BJ (cell line): ENCODE measurements at regions not wholly inside any gene's neighbourhood (a gene's known extent, or its start where the extent isn't known, plus 50 kb on each side); places are given as distances from the start of the nearest gene placed in this dataset.
"Not testable (repeated sequence)": the region's sequence is repeated elsewhere in the genome, so short reads cannot be mapped to it uniquely, and the experiment has no call there.

Experiments used
- CTCF ChIA-PET: fragments of 350-600 bp; formaldehyde crosslinking; extraction: SDS; loops from one replicate; lab custom pipeline; 2021; ENCODE audit warnings: antibody characterized with exemption, inconsistent platforms; lab: Yijun Ruan, JAX
- POLR2A ChIA-PET: fragments of 300-600 bp; sonication (Branson Sonifier 250); formaldehyde crosslinking; extraction: SDS; loops from one replicate; lab custom pipeline; 2021; ENCODE audit warnings: antibody characterized with exemption; lab: Charles Lee
- DNase-seq: peaks from one replicate; pipeline ENCODE4 v3.0.0-alpha.2; 2011; ENCODE audit warnings: low read depth
- H3K27me3 ChIP-seq: 2 replicates; pipeline ENCODE4 v1.6.0; 2011; ENCODE audit warnings: low read length; ENCODE audit not compliant: control insufficient read depth, insufficient read depth
- H3K36me3 ChIP-seq: 2 replicates; pipeline ENCODE4 v1.5.1; 2011; ENCODE audit warnings: low read length; ENCODE audit not compliant: control insufficient read depth, insufficient read depth
- H3K4me3 ChIP-seq: 2 replicates; pipeline ENCODE4 v1.5.1; 2011; ENCODE audit warnings: low read depth, mild to moderate bottlenecking, control low read depth, low read length
- TF ChIP-seq, protein P1 (sequence below): IDR thresholded peaks from 2 replicates; pipeline ENCODE4 v1.5.1; 2011; ENCODE audit warnings: low read depth, mild to moderate bottlenecking, control low read depth, inconsistent platforms, low read length, moderate library complexity; ENCODE audit not compliant: insufficient read depth

DNA sequence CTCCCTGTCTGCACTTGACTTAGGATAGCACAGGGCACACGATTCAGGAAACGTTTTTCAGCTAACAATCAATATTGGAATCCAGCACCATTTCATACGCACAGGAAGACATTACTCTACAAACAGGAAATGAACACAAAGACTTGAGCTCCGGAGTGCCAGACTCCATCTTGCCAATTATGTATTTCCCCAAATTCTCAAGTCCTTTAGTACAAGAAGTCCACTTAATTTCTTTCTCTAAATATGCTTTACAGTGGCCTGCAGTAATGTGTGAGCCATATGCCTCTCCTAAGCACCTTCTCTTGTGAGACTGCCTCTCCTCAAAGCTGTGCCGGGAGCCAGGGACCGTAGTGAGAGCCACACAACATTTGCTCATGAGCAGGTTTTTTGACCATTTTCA lies 168.2 kb downstream of the THBS2 start:
- TF ChIP-seq, protein P1, sequence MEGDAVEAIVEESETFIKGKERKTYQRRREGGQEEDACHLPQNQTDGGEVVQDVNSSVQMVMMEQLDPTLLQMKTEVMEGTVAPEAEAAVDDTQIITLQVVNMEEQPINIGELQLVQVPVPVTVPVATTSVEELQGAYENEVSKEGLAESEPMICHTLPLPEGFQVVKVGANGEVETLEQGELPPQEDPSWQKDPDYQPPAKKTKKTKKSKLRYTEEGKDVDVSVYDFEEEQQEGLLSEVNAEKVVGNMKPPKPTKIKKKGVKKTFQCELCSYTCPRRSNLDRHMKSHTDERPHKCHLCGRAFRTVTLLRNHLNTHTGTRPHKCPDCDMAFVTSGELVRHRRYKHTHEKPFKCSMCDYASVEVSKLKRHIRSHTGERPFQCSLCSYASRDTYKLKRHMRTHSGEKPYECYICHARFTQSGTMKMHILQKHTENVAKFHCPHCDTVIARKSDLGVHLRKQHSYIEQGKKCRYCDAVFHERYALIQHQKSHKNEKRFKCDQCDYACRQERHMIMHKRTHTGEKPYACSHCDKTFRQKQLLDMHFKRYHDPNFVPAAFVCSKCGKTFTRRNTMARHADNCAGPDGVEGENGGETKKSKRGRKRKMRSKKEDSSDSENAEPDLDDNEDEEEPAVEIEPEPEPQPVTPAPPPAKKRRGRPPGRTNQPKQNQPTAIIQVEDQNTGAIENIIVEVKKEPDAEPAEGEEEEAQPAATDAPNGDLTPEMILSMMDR: no peak
- Histone ChIP-seq H3K4me3 (no peak overlapping the region), H3K36me3 (no peaks in the 10 kb centered on the region), H3K27me3 (no peaks in the 10 kb centered on the region)
- CTCF ChIA-PET: interaction anchor here (1.2 to 1.5 kb wide), 2 partner anchors 12 to 105 kb away, joined by 3 to 7 read pairs; no protein-coding TSS in a partner anchor
- no peak for DNase-seq
- POLR2A ChIA-PET: no interaction called here

DNA sequence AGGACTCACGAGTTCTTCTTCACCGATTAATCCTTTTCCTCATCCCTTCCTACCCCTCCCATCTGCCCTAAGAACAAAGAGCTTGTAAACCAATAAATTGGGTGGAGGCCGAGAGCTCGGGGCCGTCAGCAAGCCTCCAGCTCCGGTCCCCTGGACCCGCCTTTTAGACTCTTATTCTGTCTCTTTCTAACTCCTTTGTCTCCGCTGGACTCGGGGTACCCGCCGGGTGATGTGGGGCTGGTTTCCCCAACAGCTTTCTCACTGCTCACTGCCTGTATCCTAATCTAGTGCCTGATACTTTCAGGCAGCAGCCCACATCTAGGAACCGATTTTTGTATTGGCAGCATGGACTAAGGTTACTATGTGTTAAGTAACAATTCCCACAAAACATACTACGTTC lies 169.1 kb downstream of the THBS2 start:
- DNase-seq, H3K36me3 ChIP-seq, POLR2A ChIA-PET, H3K4me3 ChIP-seq, H3K27me3 ChIP-seq: not testable (repeated sequence)
- CTCF ChIA-PET: interaction anchor here (1.0 to 1.5 kb wide), 2 partner anchors 10 to 11 kb away, joined by 3 to 7 read pairs; no protein-coding TSS in a partner anchor

DNA sequence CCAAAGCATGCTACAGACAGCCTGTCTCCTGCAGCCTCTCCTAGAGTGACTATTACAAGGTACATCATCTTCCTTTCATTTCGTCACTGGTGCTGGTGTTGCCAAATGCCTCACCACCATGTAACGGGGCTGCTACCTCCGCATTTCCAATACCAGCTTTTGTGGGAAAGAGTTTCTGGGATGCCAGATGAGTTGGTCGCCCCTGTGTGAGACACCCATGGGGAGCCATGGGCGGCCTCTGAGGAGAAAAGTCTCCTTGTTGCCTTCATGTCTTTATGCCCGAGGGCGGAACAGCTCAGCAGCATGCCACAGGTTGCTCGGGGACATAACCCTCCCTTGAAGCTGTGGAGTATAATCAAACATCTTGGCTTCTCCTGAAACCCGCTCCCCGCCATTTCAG lies 169.6 kb downstream of the THBS2 start:
- TF ChIP-seq, protein P1: no peak
- H3K27me3 ChIP-seq: no peaks in the 10 kb centered on the region
- no peak for DNase-seq
- H3K36me3 ChIP-seq: no peaks in the 10 kb centered on the region
- H3K4me3 ChIP-seq: no peak overlapping the region
- POLR2A ChIA-PET: no interaction called here
- CTCF ChIA-PET: interaction anchor here (1.0 kb wide), 1 partner anchor 9 kb away, joined by 3 read pairs; no protein-coding TSS in a partner anchor

DNA sequence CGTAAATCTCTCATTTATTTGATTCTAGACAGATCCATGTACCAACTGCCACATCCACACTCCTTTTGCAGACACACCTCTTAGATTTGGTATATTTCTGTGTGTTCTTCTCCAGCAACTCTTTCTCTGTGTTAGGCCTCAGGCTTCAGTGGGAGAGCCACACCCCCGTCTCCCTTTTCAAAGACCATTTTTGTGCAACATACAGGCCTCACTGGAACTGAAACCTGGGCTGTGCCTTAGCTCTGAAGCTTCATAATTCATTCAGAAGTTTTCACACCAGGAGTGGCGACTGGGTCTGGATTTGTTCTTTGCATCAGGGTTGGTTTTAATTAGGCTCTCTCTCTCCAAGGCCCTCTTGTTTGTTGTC lies 170.2 kb downstream of the THBS2 start:
- POLR2A ChIA-PET: no interaction called here
- TF ChIP-seq, protein P1: no peak
- DNase-seq: no peak
- H3K4me3 ChIP-seq: no peak overlapping the region
- CTCF ChIA-PET: interaction anchor here (1.0 kb wide), 1 partner anchor 8 kb away, joined by 3 read pairs; no protein-coding TSS in a partner anchor
- H3K36me3 ChIP-seq: no peaks in the 10 kb centered on the region
- H3K27me3 ChIP-seq: no peaks in the 10 kb centered on the region

DNA sequence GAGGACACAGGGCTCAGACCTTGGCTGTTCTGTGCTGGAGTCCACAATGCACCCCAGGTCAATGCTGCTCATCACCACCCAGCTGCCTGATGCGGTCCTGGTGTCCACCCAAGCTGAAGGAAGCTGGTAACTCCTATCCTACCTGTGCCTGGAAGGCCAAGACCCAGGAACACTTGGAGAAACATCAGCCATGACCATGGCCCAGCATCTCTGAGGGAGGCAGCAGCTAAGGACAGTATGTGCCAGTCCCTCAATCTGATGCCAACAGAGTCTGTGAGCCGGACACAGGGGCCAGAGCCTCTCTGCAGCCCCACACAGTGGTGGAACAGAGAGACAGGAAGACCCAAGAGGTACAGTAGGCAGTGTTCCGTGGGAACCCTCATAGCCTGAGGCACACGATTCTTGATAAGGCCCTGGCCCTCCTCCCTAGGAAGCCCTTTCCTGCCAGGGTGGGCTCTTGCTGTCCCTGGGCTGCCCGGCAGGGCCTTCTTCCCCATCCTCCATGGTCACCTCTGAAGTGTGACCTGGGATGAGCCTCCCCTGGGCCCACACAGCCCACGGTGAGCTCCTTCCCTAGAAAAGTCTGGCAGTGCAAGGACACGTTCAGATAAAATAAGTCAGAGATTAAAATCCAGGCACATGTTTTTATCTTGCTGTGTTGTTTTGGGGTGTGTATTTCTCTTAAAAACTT lies 170.7 kb downstream of the THBS2 start:
- TF ChIP-seq, protein P1: no peak
- H3K4me3 ChIP-seq: no peak overlapping the region
- no peak for DNase-seq
- H3K27me3 ChIP-seq: no peaks in the 10 kb centered on the region
- no peaks in the 10 kb centered on the region for H3K36me3 ChIP-seq
- CTCF ChIA-PET: interaction anchor here (0.9 kb wide), 1 partner anchor 10 kb away, joined by 3 read pairs; no protein-coding TSS in a partner anchor
- POLR2A ChIA-PET: no interaction called here
